C4-2B (cell line): ENCODE measurements at regions not wholly inside any gene's neighbourhood (a gene's known extent, or its start where the extent isn't known, plus 50 kb on each side); places are given as distances from the start of the nearest gene placed in this dataset.

Experiments used
- H3K27ac ChIP-seq: fragments of 450-650 bp; 2 replicates; pipeline ENCODE4 v1.5.1; 2017
- ZFX ChIP-seq: fragments of 450-650 bp; IDR thresholded peaks from 2 replicates; pipeline ENCODE4 v1.6.1; 2017
- TF ChIP-seq, protein P1 (sequence below): fragments of 450-650 bp; conservative IDR thresholded peaks from 2 replicates; pipeline ENCODE4 v1.5.1; 2017; ENCODE audit warnings: mild to moderate bottlenecking

DNA sequence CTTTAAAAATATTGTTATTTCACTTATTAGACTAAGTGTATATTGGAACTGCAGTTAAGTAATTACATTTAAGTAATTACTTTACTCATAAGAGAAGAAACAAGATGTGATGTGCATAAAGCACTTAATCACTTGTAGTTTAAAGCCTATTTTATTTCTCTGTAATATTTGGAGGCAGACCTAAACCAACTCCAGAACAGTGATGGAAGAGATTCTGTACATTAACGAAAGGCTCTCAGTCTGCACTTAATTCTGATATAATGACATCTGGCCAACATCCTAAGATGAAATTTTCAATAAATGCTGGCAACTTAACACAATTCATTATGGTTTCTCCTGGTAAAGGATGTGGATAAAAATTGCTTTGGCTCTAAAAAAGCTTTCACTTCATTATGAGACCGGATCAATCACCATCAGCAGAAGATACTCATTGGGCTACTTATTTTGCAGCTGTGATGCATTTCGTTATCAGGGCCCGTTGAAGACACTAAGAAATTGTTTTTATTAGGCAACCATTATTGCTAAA is 342.6 kb downstream of the C4orf33 start:
- no peak for TF ChIP-seq ZFX
- TF ChIP-seq, protein P1, sequence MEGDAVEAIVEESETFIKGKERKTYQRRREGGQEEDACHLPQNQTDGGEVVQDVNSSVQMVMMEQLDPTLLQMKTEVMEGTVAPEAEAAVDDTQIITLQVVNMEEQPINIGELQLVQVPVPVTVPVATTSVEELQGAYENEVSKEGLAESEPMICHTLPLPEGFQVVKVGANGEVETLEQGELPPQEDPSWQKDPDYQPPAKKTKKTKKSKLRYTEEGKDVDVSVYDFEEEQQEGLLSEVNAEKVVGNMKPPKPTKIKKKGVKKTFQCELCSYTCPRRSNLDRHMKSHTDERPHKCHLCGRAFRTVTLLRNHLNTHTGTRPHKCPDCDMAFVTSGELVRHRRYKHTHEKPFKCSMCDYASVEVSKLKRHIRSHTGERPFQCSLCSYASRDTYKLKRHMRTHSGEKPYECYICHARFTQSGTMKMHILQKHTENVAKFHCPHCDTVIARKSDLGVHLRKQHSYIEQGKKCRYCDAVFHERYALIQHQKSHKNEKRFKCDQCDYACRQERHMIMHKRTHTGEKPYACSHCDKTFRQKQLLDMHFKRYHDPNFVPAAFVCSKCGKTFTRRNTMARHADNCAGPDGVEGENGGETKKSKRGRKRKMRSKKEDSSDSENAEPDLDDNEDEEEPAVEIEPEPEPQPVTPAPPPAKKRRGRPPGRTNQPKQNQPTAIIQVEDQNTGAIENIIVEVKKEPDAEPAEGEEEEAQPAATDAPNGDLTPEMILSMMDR: no peak
- H3K27ac ChIP-seq: no peak overlapping the region

DNA sequence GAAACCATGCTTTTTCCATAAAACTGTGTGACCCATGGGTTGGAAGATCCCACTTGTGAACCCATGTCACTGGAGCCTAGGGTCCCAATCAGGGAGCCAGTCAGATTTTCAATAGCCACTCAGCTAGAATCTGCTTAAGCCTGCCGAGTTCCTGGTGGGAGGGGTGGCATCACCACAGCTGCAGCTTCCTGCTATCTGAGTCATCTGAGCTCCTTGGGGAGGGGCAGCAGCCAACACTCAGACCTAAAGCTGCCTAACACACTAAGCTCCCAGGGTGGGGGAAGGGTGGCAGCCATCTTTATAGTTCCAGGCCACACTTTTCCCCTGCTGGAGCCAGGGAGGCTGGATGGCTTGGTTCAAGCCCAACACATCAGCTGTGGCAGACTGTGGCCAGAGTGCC is 350.1 kb downstream of the C4orf33 start:
- no peak for TF ChIP-seq ZFX
- TF ChIP-seq, protein P1: no peak
- no peak overlapping the region for H3K27ac ChIP-seq

DNA sequence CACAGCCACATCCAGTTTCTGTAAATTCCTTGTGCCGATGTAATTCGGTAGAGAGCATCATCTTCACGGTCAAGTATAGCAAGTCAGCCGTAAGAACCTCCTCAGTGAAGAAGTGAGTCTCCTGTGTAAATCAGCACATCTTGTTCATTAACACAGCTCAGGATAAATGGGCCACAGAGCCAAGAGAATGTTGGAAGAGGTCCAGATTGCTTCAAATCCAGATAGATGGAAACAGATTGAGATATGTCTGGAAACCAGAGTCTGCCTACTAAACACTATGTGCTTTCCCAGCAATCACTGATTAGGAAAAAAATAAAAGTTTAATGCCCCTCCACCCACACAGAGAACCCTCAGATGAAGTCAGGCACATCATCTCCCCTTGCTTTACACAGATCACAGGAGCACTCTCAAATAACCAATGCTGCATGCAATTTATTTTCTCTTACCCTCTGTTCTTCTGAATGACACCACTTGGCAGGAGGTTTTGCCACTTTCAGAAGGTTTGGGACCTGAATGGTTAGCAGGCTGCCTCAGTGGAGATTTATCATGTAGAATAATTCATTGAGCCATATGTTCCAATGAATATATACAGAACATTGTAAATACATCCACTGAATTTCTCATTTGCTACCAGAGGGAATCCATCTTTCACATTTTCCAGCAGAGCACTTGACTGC is 357.7 kb downstream of the C4orf33 start:
- H3K27ac ChIP-seq: no peak overlapping the region
- no peak for TF ChIP-seq ZFX
- TF ChIP-seq, protein P1: no peak

DNA sequence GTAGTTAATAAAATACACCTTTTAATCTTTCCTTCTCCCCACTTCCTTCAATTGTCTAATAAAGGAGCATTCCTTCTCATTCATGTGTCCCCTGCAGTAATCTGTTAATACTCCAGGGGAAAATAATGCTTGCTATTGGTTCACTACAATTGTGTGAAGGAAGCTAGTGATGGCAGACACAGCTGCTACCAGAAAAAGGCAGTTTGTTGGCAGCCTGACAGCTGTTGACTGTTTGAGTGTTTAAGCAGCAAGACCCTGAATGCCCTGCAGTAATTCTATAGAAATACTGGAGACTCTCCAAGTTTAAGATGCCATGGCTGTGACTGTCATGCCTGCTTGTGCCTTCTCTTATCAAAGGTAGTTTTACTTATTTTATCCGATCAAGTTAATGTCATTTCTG is 359.5 kb downstream of the C4orf33 start:
- no peak overlapping the region for H3K27ac ChIP-seq
- TF ChIP-seq, protein P1: no peak
- no peak for TF ChIP-seq ZFX

- no peak overlapping the region for H3K27ac ChIP-seq
- TF ChIP-seq ZFX: no peak
- TF ChIP-seq, protein P1: no peak
Observed at GRCh38 chr4:129468624-129469023, 372.7 kb downstream of the C4orf33 start.

DNA sequence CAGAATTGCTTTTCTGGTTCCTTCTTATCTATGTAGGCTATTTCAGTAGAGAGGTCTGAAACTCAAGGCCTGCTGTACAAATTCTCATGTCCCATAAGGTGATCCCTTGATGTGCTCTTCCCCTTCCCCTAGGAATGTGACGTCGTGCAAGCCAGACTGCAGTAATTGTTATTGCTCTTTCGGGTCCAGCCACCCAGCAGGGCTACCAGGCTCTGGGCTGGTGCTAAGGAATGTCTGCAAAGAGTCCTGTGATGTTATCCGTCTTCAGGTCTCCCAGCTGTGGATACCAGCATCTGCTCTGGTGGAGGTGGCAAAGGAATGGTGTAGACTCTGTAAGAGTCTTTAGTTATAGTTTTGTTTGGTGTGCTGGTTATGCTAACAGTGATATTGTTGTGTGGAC is 378.7 kb downstream of the C4orf33 start:
- H3K27ac ChIP-seq: no peak overlapping the region
- TF ChIP-seq, protein P1: no peak
- TF ChIP-seq ZFX: no peak

GRCh38 chr4:129481107-129481506 is 385.2 kb downstream of the C4orf33 start:
- TF ChIP-seq, protein P1: no peak
- TF ChIP-seq ZFX: no peak
- H3K27ac ChIP-seq: no peak overlapping the region
